Tibial nerve (tissue), 4 donors: ENCODE measurements at regions not wholly inside any gene's neighbourhood (a gene's known extent, or its start where the extent isn't known, plus 50 kb on each side); places are given as distances from the start of the nearest gene placed in this dataset.

Source experiments
- DNase-seq, 2 donors: peaks; one replicate each; pipeline ENCODE4 v3.0.0-alpha.2; 2019; ENCODE audit warnings: low spot score in 2 of 2
- H3K27ac ChIP-seq, 4 donors: fragments of 200-600 bp; sonication (generic) in 3 of 4; one replicate each; pipeline ENCODE4 v1.5.1; 2017 to 2019; ENCODE audit warnings: mild to moderate bottlenecking in 1 of 4
- H3K27me3 ChIP-seq, 2 donors: fragments of 200-600 bp; sonication (generic) in 1 of 2; one replicate each; pipeline versions ENCODE4 v1.5.1 to v1.6.0; 2017 to 2019
- H3K36me3 ChIP-seq, 3 donors: fragments of 200-600 bp; sonication (generic); one replicate each; pipeline ENCODE4 v1.5.1; 2018 to 2019
- H3K4me1 ChIP-seq, 4 donors: fragments of 200-600 bp; sonication (generic) in 3 of 4; one replicate each; pipeline ENCODE4 v1.5.1; 2017 to 2019
- H3K4me3 ChIP-seq, 4 donors: fragments of 200-600 bp; sonication (generic) in 3 of 4; one replicate each; pipeline ENCODE4 v1.5.1; 2017 to 2019; ENCODE audit warnings: mild to moderate bottlenecking in 1 of 4, moderate library complexity in 1 of 4
- H3K9me3 ChIP-seq, 4 donors: fragments of 200-600 bp; sonication (generic) in 3 of 4; one replicate each; pipeline ENCODE4 v1.5.1; 2017 to 2019
- EP300 ChIP-seq, 2 donors: sonication (generic); formaldehyde crosslinking; IDR thresholded peaks; one replicate each; pipeline ENCODE4 v1.6.1; 2017; ENCODE audit warnings: antibody characterized with exemption in 2 of 2, mild to moderate bottlenecking in 1 of 2
- POLR2A ChIP-seq, 2 donors: fragments of 450-650 bp; IDR thresholded peaks; one replicate each; pipeline ENCODE4 v1.6.1; 2017; ENCODE audit warnings: antibody characterized with exemption in 2 of 2, mild to moderate bottlenecking in 2 of 2, moderate library complexity in 2 of 2
- WGBS, 2 donors: methylation state at CpG; one replicate each; pipeline ENCODE4 v1.1.5; 2018; 5-methylcytosine and 5-hydroxymethylcytosine counted together
- TF ChIP-seq, protein P1 (sequence below), 5 experiments: fragments of 200-600 bp in 3 of 5; fragments of 450-650 bp in 2 of 5; sonication (generic) in 3 of 5; IDR thresholded peaks; one replicate each; pipeline ENCODE4 v1.5.1; 2016 to 2019; ENCODE audit warnings: antibody characterized with exemption in 5 of 5, mild to moderate bottlenecking in 3 of 5, moderate library complexity in 2 of 5

DNA sequence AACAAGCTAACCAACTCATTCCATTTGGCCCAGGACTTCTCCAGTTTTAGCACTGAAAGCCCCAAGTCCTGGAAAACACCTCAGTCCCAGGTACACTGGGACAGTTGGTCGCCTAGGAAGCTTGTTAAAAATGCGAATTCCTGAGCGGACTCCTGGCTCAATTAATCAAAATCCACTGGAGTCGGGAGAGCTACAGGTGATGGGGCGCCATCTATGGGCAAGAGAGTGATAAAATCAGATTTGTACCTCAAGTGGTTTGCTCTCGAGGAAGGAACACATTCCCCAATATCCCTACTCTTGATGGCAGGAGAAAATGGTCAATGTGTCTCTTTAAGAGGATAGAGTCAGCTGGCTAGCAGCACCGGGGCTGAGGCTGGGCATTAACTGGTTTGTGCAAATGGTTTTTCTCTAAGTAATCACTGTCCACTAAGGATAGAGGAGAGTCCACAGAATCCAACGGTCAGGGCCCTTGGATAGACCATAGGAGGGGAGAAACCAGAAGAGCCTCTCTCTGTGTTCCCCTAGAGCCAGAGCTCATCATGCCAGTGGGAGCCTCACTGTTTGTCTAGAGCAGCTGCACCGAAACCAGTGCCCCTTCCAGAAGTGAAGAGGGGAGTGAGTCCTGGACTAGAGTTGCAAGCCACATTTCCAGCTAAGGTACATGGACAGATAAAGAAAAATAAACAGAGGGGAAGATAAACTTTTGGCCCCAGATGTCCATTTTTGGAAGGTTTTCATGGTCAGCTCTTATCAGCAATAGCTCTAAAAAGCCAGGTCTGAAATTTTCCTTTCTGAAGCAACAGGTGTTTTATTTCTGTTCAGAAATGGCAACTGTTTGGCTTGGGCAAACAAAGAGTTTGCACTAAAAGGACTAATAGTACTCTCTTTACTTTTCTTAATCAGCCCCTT lies 148.5 kb downstream of the TENT5C start:
- H3K4me1 ChIP-seq, result peaks cover 0 to 15% (median 2%) of the 10 kb centered on the region in 4 donors
- H3K36me3 ChIP-seq, result no peaks in the 10 kb centered on the region
- H3K27ac ChIP-seq, result no peak overlapping the region
- H3K27me3 ChIP-seq, result no peaks in the 10 kb centered on the region
- peak in 1 of 2 donors; percentile 70 for DNase-seq
- no peaks in the 10 kb centered on the region for H3K9me3 ChIP-seq
- TF ChIP-seq EP300 (IDR thresholded peaks at IDR 0.05), result no peak
- TF ChIP-seq, protein P1, sequence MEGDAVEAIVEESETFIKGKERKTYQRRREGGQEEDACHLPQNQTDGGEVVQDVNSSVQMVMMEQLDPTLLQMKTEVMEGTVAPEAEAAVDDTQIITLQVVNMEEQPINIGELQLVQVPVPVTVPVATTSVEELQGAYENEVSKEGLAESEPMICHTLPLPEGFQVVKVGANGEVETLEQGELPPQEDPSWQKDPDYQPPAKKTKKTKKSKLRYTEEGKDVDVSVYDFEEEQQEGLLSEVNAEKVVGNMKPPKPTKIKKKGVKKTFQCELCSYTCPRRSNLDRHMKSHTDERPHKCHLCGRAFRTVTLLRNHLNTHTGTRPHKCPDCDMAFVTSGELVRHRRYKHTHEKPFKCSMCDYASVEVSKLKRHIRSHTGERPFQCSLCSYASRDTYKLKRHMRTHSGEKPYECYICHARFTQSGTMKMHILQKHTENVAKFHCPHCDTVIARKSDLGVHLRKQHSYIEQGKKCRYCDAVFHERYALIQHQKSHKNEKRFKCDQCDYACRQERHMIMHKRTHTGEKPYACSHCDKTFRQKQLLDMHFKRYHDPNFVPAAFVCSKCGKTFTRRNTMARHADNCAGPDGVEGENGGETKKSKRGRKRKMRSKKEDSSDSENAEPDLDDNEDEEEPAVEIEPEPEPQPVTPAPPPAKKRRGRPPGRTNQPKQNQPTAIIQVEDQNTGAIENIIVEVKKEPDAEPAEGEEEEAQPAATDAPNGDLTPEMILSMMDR (IDR thresholded peaks at IDR 0.05), result peak; percentile 60 to 71 (median 64)
- H3K4me3 ChIP-seq, result no peak overlapping the region
- 18 to 20% methylated on average over 9 of the region's 9 CpGs for WGBS, 2 donors

DNA sequence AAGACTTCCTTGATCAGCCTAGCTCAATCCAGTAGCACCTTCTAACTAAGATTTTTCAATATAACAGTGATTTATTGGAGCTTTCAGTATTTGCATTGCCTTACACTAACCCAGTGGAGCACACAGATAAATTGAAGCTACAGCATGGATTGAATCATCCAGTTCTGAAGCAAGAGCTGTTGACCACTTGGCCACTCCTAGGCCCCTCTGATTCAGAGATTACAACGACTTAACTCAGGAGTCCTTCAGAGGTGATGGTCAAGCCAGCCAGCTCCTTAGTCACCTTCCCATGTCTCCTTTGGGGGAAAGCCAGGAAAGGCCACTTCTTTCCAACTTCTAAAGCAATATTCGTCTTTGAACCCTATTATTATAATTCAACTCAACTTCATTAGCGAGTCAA lies 151.8 kb downstream of the TENT5C start:
- H3K27me3 ChIP-seq, result no peaks in the 10 kb centered on the region
- no peak for TF ChIP-seq EP300 (IDR thresholded peaks at IDR 0.05)
- TF ChIP-seq POLR2A (IDR thresholded peaks at IDR 0.05), result no peak
- TF ChIP-seq, protein P1 (IDR thresholded peaks at IDR 0.05), result no peak
- peaks cover 0 to 15% (median 2%) of the 10 kb centered on the region in 4 donors for H3K4me1 ChIP-seq
- no peak for DNase-seq
- H3K4me3 ChIP-seq, result no peak overlapping the region
- H3K36me3 ChIP-seq, result no peaks in the 10 kb centered on the region
- 73 to 79% methylated on average over 3 of the region's 3 CpGs for WGBS, 2 donors
- no peak overlapping the region for H3K27ac ChIP-seq
- no peaks in the 10 kb centered on the region for H3K9me3 ChIP-seq

DNA sequence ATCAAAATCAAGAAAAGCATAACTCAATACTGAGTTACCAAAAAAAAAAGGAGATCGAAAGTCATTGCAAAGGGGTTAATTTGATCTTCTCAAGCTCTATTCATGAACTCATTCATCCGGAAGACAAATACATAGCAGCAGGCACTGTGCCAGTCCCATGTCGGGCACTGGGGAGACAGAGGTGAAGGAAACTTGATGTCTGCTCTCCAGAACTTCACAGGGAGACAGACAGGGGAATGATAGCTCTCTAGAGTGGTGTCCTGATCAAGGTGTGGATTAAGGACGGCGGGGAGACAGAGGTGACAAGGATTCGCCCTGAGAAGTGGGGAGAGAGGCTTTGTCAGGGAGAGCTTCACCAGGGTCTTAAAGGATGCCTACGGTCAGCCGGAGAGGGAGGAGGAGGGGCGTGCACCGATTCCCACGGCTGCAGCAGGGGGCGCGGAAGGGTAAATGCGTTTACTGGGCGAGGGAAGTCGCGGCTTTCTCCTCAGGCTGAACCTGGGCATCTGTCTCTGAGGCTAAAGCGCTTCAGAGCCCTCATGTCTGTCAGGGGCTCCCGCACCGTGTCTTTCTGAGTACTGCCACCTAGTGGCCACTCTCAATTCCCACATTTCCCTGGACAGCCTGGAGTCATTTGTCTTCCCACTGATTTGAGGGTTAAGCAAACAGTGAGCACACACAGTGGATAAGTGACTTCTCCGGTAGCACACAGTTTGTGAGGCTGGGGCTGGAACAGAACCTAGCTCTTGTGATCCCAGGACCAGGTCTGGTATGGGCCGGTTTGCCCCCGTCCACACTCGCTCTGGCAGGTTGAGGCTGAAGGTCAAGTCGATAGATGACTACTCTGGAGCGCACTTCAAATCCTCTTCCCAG lies 152.8 kb downstream of the TENT5C start:
- H3K27me3 ChIP-seq, result no peaks in the 10 kb centered on the region
- 15 to 16% methylated on average over 26 of the region's 26 CpGs for WGBS, 2 donors
- peaks cover 0 to 14% (median 2%) of the 10 kb centered on the region in 4 donors for H3K4me1 ChIP-seq
- no peak overlapping the region for H3K27ac ChIP-seq
- no peaks in the 10 kb centered on the region for H3K36me3 ChIP-seq
- H3K4me3 ChIP-seq, result peak overlapping the region in 3 of 4 donors; percentile 38 to 52 (median 45)
- no peaks in the 10 kb centered on the region for H3K9me3 ChIP-seq
- DNase-seq, result peak; percentile 43 to 66
- TF ChIP-seq EP300 (IDR thresholded peaks at IDR 0.05) (no peak), POLR2A (IDR thresholded peaks at IDR 0.05) (no peak)
- TF ChIP-seq, protein P1 (IDR thresholded peaks at IDR 0.05), result peak; percentile 81 to 85 (median 82)

DNA sequence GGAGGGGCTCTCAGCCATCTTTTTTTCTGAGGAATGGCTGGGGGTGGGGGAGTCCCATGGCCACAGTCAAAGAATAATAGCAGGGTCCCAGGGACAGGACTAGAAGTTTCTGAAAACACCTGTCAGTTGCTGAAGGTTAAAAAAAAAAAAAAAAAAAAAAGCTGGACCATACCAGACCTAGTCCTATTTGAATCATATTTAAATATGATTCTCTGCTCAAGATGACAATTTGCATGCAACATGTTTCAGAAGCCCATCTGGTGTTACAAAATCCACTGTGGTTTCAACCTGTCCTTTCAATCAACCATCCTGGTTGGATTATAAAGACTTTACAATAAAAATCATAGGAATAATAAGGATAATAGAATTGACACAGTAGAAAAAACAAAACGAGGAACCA lies 153.7 kb downstream of the TENT5C start:
- WGBS, 2 donors, result 74 to 77% methylated on average over 1 of the region's 1 CpG
- H3K4me1 ChIP-seq, result peaks cover 0 to 7% (median 0%) of the 10 kb centered on the region in 4 donors
- DNase-seq, result no peak
- no peak overlapping the region for H3K4me3 ChIP-seq
- H3K27me3 ChIP-seq, result no peaks in the 10 kb centered on the region
- no peak overlapping the region for H3K27ac ChIP-seq
- TF ChIP-seq, protein P1 (IDR thresholded peaks at IDR 0.05), result no peak
- TF ChIP-seq EP300 (IDR thresholded peaks at IDR 0.05), result no peak
- no peak for TF ChIP-seq POLR2A (IDR thresholded peaks at IDR 0.05)
- no peaks in the 10 kb centered on the region for H3K9me3 ChIP-seq
- H3K36me3 ChIP-seq, result no peaks in the 10 kb centered on the region
